Kidney (tissue), 13 donors: ENCODE measurements at regions not wholly inside any gene's neighbourhood (a gene's known extent, or its start where the extent isn't known, plus 50 kb on each side); places are given as distances from the start of the nearest gene placed in this dataset.
A peak's percentile ranks its signal among the peaks of the same experiment; 100 is the strongest.

ENCODE experiments used
- DNase-seq, 5 donors: peaks; one replicate each; pipeline ENCODE4 v3.0.0-alpha.2; 2013 to 2020
- FAIRE-seq: peaks from 2 replicates; lab custom pipeline; 2012; peaks lifted over from hg19 to GRCh38; lab: Jason Lieb, UNC
- H3K27ac ChIP-seq, 2 donors: one replicate each; pipeline ENCODE4 v1.7.0; 2013; ENCODE audit warnings: low read depth in 2 of 2, low read length in 2 of 2, inconsistent platforms in 1 of 2
- H3K27me3 ChIP-seq: one replicate; pipeline ENCODE4 v1.7.1; 2013; ENCODE audit warnings: low read length, inconsistent platforms; ENCODE audit not compliant: control insufficient read depth, insufficient read depth
- H3K36me3 ChIP-seq, 3 donors: one replicate each; pipeline versions ENCODE4 v1.7.0 to v1.7.1; 2013; ENCODE audit warnings: low read length in 3 of 3, control low read depth in 1 of 3, inconsistent platforms in 1 of 3; ENCODE audit not compliant: insufficient read depth in 3 of 3, control insufficient read depth in 2 of 3
- H3K4me1 ChIP-seq, 3 donors: one replicate each; pipeline versions ENCODE4 v1.7.0 to v1.7.1; 2013; ENCODE audit warnings: low read length in 3 of 3, inconsistent platforms in 1 of 3, low read depth in 1 of 3; ENCODE audit not compliant: control insufficient read depth in 2 of 3, insufficient read depth in 2 of 3
- H3K4me3 ChIP-seq, 3 donors: one replicate each; pipeline versions ENCODE4 v1.7.0 to v1.8.1; 2013; ENCODE audit warnings: low read length in 3 of 3, control low read depth in 1 of 3, inconsistent platforms in 1 of 3
- H3K9ac ChIP-seq, 3 donors: one replicate each; pipeline versions ENCODE4 v1.7.0 to v1.7.1; 2013; ENCODE audit warnings: low read length in 3 of 3, control low read depth in 1 of 3, inconsistent platforms in 1 of 3
- H3K9me3 ChIP-seq, 3 donors: one replicate each; pipeline versions ENCODE4 v1.7.0 to v1.7.1; 2013; ENCODE audit warnings: low read length in 3 of 3, control low read depth in 1 of 3, inconsistent platforms in 1 of 3; ENCODE audit not compliant: control insufficient read depth in 2 of 3, insufficient read depth in 1 of 3
- CTCF ChIP-seq: IDR thresholded peaks from 3 replicates; pipeline ENCODE4 v1.5.1; 2012; ENCODE audit warnings: mild to moderate bottlenecking, moderate library complexity, borderline replicate concordance; ENCODE audit not compliant: insufficient read depth; ENCODE audit errors: extremely low read depth
- intact Hi-C: fragments of 100-400 bp; cut with DNase I; formaldehyde crosslinking; loops from one replicate; pipeline ENCODE4 v1.11.1; 2022
- donor health status: control.
- donor health status: control.
- donor health status: control.
- donor health status: control.
- donor health status: control.
- donor health status: DM: yes; HTN: yes; CAD: no.
- donor health status: Normal renal cell carcinoma (clear cell type).

- no peak overlapping the region for H3K4me3 ChIP-seq
- H3K9me3 ChIP-seq: no peaks in the 10 kb centered on the region
- FAIRE-seq (no peak), DNase-seq (no peak)
- peaks cover 0 to 2% (median 0%) of the 10 kb centered on the region in 3 donors for H3K4me1 ChIP-seq
- intact Hi-C loops: loop anchor here (10.0 kb wide), 1 partner anchor 888 kb away; no protein-coding TSS in a partner anchor
- no peaks in the 10 kb centered on the region for H3K27me3 ChIP-seq
- no peak overlapping the region for H3K9ac ChIP-seq
- TF ChIP-seq CTCF: no peak
- H3K27ac ChIP-seq: no peak overlapping the region
- H3K36me3 ChIP-seq: no peaks in the 10 kb centered on the region
Observed at GRCh38 chr15:95252404-95252803, 1021.0 kb downstream of the MCTP2 start.

- H3K36me3 ChIP-seq: no peaks in the 10 kb centered on the region
- intact Hi-C loops: loop anchor here (10.0 kb wide), 1 partner anchor 889 kb away; no protein-coding TSS in a partner anchor
- H3K9ac ChIP-seq: no peak overlapping the region
- TF ChIP-seq CTCF: no peak
- peak overlapping the region in 1 of 2 donors; percentile 40 for H3K27ac ChIP-seq
- H3K4me1 ChIP-seq: peaks cover 0 to 2% (median 2%) of the 10 kb centered on the region in 3 donors
- no peaks in the 10 kb centered on the region for H3K9me3 ChIP-seq
- FAIRE-seq (no peak), DNase-seq (peak in 1 of 5 donors; percentile 8)
- no peak overlapping the region for H3K4me3 ChIP-seq
- H3K27me3 ChIP-seq: no peaks in the 10 kb centered on the region
Observed at GRCh38 chr15:95254263-95254662, 1022.9 kb downstream of the MCTP2 start.

GRCh38 chr15:95259513-95259912, 1028.2 kb downstream of the MCTP2 start:
- TF ChIP-seq CTCF: peak; percentile 80
- FAIRE-seq (peak; percentile 63), DNase-seq (peak; percentile 66 to 96 (median 86))
- Histone ChIP-seq H3K4me1 (peaks cover 0 to 5% (median 5%) of the 10 kb centered on the region in 3 donors), H3K36me3 (no peaks in the 10 kb centered on the region), H3K9ac (no peak overlapping the region), H3K27me3 (no peaks in the 10 kb centered on the region), H3K27ac (peak overlapping the region in 1 of 2 donors; percentile 76), H3K4me3 (no peak overlapping the region), H3K9me3 (no peaks in the 10 kb centered on the region)
- intact Hi-C loops: loop anchor here (10.0 kb wide), 1 partner anchor 895 kb away; no protein-coding TSS in a partner anchor
